GM18858 (cell line): ENCODE measurements at regions not wholly inside any gene's neighbourhood (a gene's known extent, or its start where the extent isn't known, plus 50 kb on each side); places are given as distances from the start of the nearest gene placed in this dataset.
"Not testable (repeated sequence)": the region's sequence is repeated elsewhere in the genome, so short reads cannot be mapped to it uniquely, and the experiment has no call there.

Experiments
- ATAC-seq: cut with Tn5 transposase; IDR thresholded peaks from one replicate; pipeline ENCODE4 v1.9.1; 2021; ENCODE audit not compliant: unreplicated experiment

- ATAC-seq: no peak
These were observed 102.0 kb upstream of the DAZL start for GRCh38 chr3:16707260-16707659.

- no peak for ATAC-seq
These were observed 103.1 kb upstream of the DAZL start for GRCh38 chr3:16708285-16708684.

GRCh38 chr3:16711691-16712090 lies 106.5 kb upstream of the DAZL start:
- ATAC-seq: not testable (repeated sequence)

GRCh38 chr3:16715281-16715680 lies 110.1 kb upstream of the DAZL start:
- ATAC-seq: no peak

GRCh38 chr3:16719426-16719825 lies 114.2 kb upstream of the DAZL start:
- no peak for ATAC-seq

- no peak for ATAC-seq
These were observed 115.2 kb upstream of the DAZL start for GRCh38 chr3:16720367-16720940.

- ATAC-seq: no peak
These were observed 116.3 kb upstream of the DAZL start for GRCh38 chr3:16721494-16721893.

- ATAC-seq: no peak
These were observed 118.8 kb upstream of the DAZL start for GRCh38 chr3:16723978-16724377.

GRCh38 chr3:16724487-16724886 lies 119.3 kb upstream of the DAZL start:
- ATAC-seq: no peak

GRCh38 chr3:16725972-16726371 lies 120.7 kb upstream of the DAZL start:
- ATAC-seq: no peak

GRCh38 chr3:16728770-16729745 lies 123.8 kb upstream of the DAZL start:
- no peak for ATAC-seq

GRCh38 chr3:16738451-16738850 lies 133.2 kb upstream of the DAZL start:
- ATAC-seq: no peak

GRCh38 chr3:16739541-16740105 lies 134.4 kb upstream of the DAZL start:
- no peak for ATAC-seq

GRCh38 chr3:16740515-16740914 lies 135.3 kb upstream of the DAZL start:
- no peak for ATAC-seq

GRCh38 chr3:16741103-16741758 lies 136.0 kb upstream of the DAZL start:
- no peak for ATAC-seq

- peak; percentile 49 for ATAC-seq
These were observed 136.7 kb upstream of the DAZL start for GRCh38 chr3:16741890-16742289.

GRCh38 chr3:16743276-16743675 lies 138.1 kb upstream of the DAZL start:
- ATAC-seq: no peak

- no peak for ATAC-seq
These were observed 125.4 kb upstream of the PLCL2 start for GRCh38 chr3:16759227-16759903.

- no peak for ATAC-seq
These were observed 123.2 kb upstream of the PLCL2 start for GRCh38 chr3:16761571-16761970.

- no peak for ATAC-seq
These were observed 119.1 kb upstream of the PLCL2 start for GRCh38 chr3:16765661-16766060.

- ATAC-seq: no peak
These were observed 117.7 kb upstream of the PLCL2 start for GRCh38 chr3:16767006-16767405.
